ENCODE measurements at regions not wholly inside any gene's neighbourhood (a gene's known extent, or its start where the extent isn't known, plus 50 kb on each side); places are given as distances from the start of the nearest gene placed in this dataset.

DNA sequence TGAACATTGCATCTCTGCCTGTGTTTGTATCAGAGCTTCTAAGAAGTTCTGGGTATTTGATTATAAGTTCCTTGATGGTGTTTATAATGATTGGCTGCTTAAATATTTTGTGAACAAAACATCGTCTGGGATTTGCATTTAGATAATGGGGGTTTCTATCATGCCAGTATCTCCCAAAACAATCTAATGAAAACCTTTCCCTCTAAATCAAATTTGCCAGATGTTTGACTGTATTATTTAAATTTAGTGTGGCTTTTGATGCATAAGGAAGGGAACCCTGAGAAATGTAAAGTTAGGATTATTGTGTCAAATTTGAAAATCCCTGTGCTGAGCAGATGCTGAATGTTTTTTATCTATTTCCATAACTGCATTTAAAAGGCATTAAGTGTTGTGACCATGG is 159.9 kb downstream of the HS3ST3A1 start:
- H2BK15ac ChIP-seq (ENCODE audit: low read length): no peak overlapping the region
- no peak overlapping the region for H3K56ac ChIP-seq (replicated peaks; ENCODE audit: insufficient read length, low read depth, low read length)
- H2AK5ac ChIP-seq (ENCODE audit: low read depth, low read length): no peak overlapping the region
- FAIRE-seq (no peak), DNase-seq (ENCODE audit: low read depth in 1 of 2, low spot score in 2 of 2) (no peak)
- H3K9ac ChIP-seq (replicated peaks in 1 of 4; ENCODE audit: extremely low read depth in 1 of 4, low read depth in 3 of 4, low read length in 3 of 4): no peak overlapping the region
- CTCF ChIA-PET (ENCODE audit: partially characterized antibody): no interaction called here
- no peaks in the 10 kb centered on the region for H3K79me2 ChIP-seq (ENCODE audit: control insufficient read depth in 1 of 2, insufficient read depth in 2 of 2, low read length in 2 of 2)
- H2AFZ ChIP-seq (ENCODE audit: low read length): no peak overlapping the region
- no peaks in the 10 kb centered on the region for H3K79me1 ChIP-seq (ENCODE audit: low read depth, low read length)
- no peak overlapping the region for H3K14ac ChIP-seq (ENCODE audit: insufficient read length)
- WGBS, 2 experiments (ENCODE audit: extremely low coverage in 1 of 2, insufficient coverage in 1 of 2, insufficient read length in 1 of 2, insufficient replicate concordance in 2 of 2, low coverage in 1 of 2, low lambda C conversion rate in 2 of 2, missing lambda C conversion rate in 1 of 2): 82% methylated on average over 1 of the region's 1 CpG; no CpG with 5 or more reads in 1 of the 2 experiments
- H3K23ac ChIP-seq (ENCODE audit: insufficient read length): no peak overlapping the region
- no peak overlapping the region for H4K91ac ChIP-seq (replicated peaks; ENCODE audit: insufficient read length, low read length)
- POLR2A ChIA-PET (ENCODE audit: partially characterized antibody): no interaction called here
- H3K27me3 ChIP-seq (replicated peaks in 1 of 4; ENCODE audit: control insufficient read depth in 3 of 4, extremely low read depth in 1 of 4, insufficient read depth in 3 of 4, low read length in 3 of 4): no peaks in the 10 kb centered on the region
- no peak overlapping the region for H2BK120ac ChIP-seq (replicated peaks; ENCODE audit: low read depth, low read length)
- H3K4me1 ChIP-seq (replicated peaks in 1 of 4; ENCODE audit: control insufficient read depth in 3 of 4, insufficient read depth in 4 of 4, low read length in 3 of 4): peaks cover 0 to 3% (median 0%) of the 10 kb centered on the region in 4 experiments; a peak in 2 of 7 replicates
- H3K18ac ChIP-seq (ENCODE audit: extremely low read depth, low read length): no peak overlapping the region
- H2BK12ac ChIP-seq (ENCODE audit: low read depth, low read length): no peak overlapping the region
- no peaks in the 10 kb centered on the region for H3K9me3 ChIP-seq (ENCODE audit: insufficient read depth in 2 of 2, low read depth in 1 of 2, low read length in 1 of 2)
- H2BK20ac ChIP-seq (ENCODE audit: low read length): no peak overlapping the region
- H3K4me2 ChIP-seq (ENCODE audit: insufficient read depth in 1 of 2, low read depth in 2 of 2, low read length in 2 of 2): no peak overlapping the region
- no peaks in the 10 kb centered on the region for H3K36me3 ChIP-seq (ENCODE audit: control insufficient read depth in 2 of 4, insufficient read depth in 4 of 4, low read length in 3 of 4)
- H3K4me3 ChIP-seq (ENCODE audit: extremely low read depth in 1 of 4, insufficient read depth in 2 of 4, low read depth in 3 of 4, low read length in 4 of 4): no peak overlapping the region
- H4K5ac ChIP-seq (ENCODE audit: insufficient read length, low read depth, low read length): no peak overlapping the region
- H2BK5ac ChIP-seq (ENCODE audit: low read depth, low read length): no peak overlapping the region
- no peak overlapping the region for H4K8ac ChIP-seq (ENCODE audit: extremely low read depth, insufficient read depth, low read length)
- H3K27ac ChIP-seq (ENCODE audit: low read depth, low read length): no peak overlapping the region
- no peaks in the 10 kb centered on the region for H4K20me1 ChIP-seq (replicated peaks in 1 of 2; ENCODE audit: control insufficient read depth in 1 of 2, insufficient read depth in 2 of 2, low read length in 2 of 2)
- no peak overlapping the region for H3K4ac ChIP-seq (replicated peaks; ENCODE audit: insufficient read length, low read depth, low read length)
- H3K23me2 ChIP-seq (ENCODE audit: low read depth, low read length): no peaks in the 10 kb centered on the region
- TF ChIP-seq EGR1 (IDR thresholded peaks at IDR 0.05; ENCODE audit: borderline replicate concordance, low read depth, low read length) (no peak), SRF (IDR thresholded peaks at IDR 0.05; ENCODE audit: low read depth, low read length) (no peak), TCF12 (IDR thresholded peaks at IDR 0.05; ENCODE audit: low read depth, low read length) (no peak), EP300 (IDR thresholded peaks at IDR 0.05; ENCODE audit: borderline replicate concordance in 1 of 2, low read depth in 2 of 2, low read length in 2 of 2) (no peak), BCL11A (IDR thresholded peaks at IDR 0.05; ENCODE audit: low read depth in 2 of 2, low read length in 2 of 2) (no peak), SP4 (IDR thresholded peaks at IDR 0.05; ENCODE audit: low read length) (no peak), NANOG (IDR thresholded peaks at IDR 0.05; ENCODE audit: insufficient read depth, low read depth, low read length, poor library complexity, severe bottlenecking) (no peak), SIX5 (IDR thresholded peaks at IDR 0.05; ENCODE audit: low read depth, low read length) (no peak), FOSL1 (IDR thresholded peaks at IDR 0.05; ENCODE audit: insufficient read depth, low read depth, low read length) (no peak), SP2 (IDR thresholded peaks at IDR 0.05; ENCODE audit: low read length) (no peak), TEAD4 (IDR thresholded peaks at IDR 0.05; ENCODE audit: low read depth, low read length) (no peak), SUZ12 (IDR thresholded peaks at IDR 0.05; ENCODE audit: low read length) (no peak), HDAC6 (IDR thresholded peaks at IDR 0.05; ENCODE audit: low read depth, low read length) (no peak), CHD2 (IDR thresholded peaks at IDR 0.05; ENCODE audit: low read length) (no peak)
